CD4-positive, alpha-beta T cell (primary cell): ENCODE measurements at regions not wholly inside any gene's neighbourhood (a gene's known extent, or its start where the extent isn't known, plus 50 kb on each side); places are given as distances from the start of the nearest gene placed in this dataset.
"Not testable (repeated sequence)": the region's sequence is repeated elsewhere in the genome, so short reads cannot be mapped to it uniquely, and the experiment has no call there.

Experiments used
- ATAC-seq: fragments of 200-7000 bp; cut with Tn5 transposase; one replicate; pipeline ENCODE4 v1.10.0; 2022; ENCODE audit warnings: mild to moderate bottlenecking; ENCODE audit not compliant: poor library complexity
- CTCF ChIA-PET: fragments of 350-600 bp; sonication (Branson Sonifier 250); formaldehyde crosslinking; loops from one replicate; lab custom pipeline; 2021; ENCODE audit warnings: antibody characterized with exemption, inconsistent platforms; lab: Charles Lee
- POLR2A ChIA-PET: fragments of 350-600 bp; sonication (Branson Sonifier 250); formaldehyde crosslinking; loops from one replicate; lab custom pipeline; 2021; ENCODE audit warnings: antibody characterized with exemption, inconsistent platforms; lab: Charles Lee
- DNase-seq, 14 experiments: peaks; one replicate each; pipeline ENCODE4 v3.0.0-alpha.2; 2013 to 2020; ENCODE audit warnings: mixed read lengths in 2 of 14
- H3K27ac ChIP-seq, 2 donors: one replicate each; pipeline versions ENCODE4 v1.5.1 to v1.7.0; 2013; ENCODE audit warnings: low read length in 2 of 2, low read depth in 1 of 2, mild to moderate bottlenecking in 1 of 2
- H3K27me3 ChIP-seq, 2 experiments: 1 replicate in 1 of 2; 2 replicates in 1 of 2; pipeline versions ENCODE4 v1.6.1 to v1.7.0; 2013; ENCODE audit warnings: low read length in 2 of 2, control low read depth in 1 of 2, mild to moderate bottlenecking in 1 of 2, moderate library complexity in 1 of 2; ENCODE audit not compliant: insufficient read depth in 2 of 2, control insufficient read depth in 1 of 2
- H3K36me3 ChIP-seq: one replicate; pipeline ENCODE4 v1.6.1; 2013; ENCODE audit warnings: low read length, control low read depth; ENCODE audit not compliant: insufficient read depth
- H3K4me1 ChIP-seq: one replicate; pipeline ENCODE4 v1.6.1; 2013; ENCODE audit warnings: low read length, control low read depth; ENCODE audit not compliant: insufficient read depth
- H3K4me3 ChIP-seq: one replicate; pipeline ENCODE4 v1.5.1; 2013; ENCODE audit warnings: mild to moderate bottlenecking, low read length, moderate library complexity
- H3K9me3 ChIP-seq, 2 experiments: 1 replicate in 1 of 2; 2 replicates in 1 of 2; pipeline versions ENCODE4 v1.6.1 to v1.7.0; 2013; ENCODE audit warnings: low read length in 2 of 2, mild to moderate bottlenecking in 2 of 2, control low read depth in 1 of 2, moderate library complexity in 1 of 2; ENCODE audit not compliant: control insufficient read depth in 1 of 2, insufficient read depth in 1 of 2
- H3K27ac Mint-ChIP-seq: one replicate; pipeline ENCODE4 v1.8.0; 2020; ENCODE audit warnings: mixed read lengths
- H3K27me3 Mint-ChIP-seq: one replicate; pipeline ENCODE4 v1.8.0; 2021; ENCODE audit warnings: mixed read lengths
- H3K36me3 Mint-ChIP-seq: one replicate; pipeline ENCODE4 v1.8.0; 2021; ENCODE audit warnings: low read depth, mixed read lengths
- H3K4me1 Mint-ChIP-seq: one replicate; pipeline ENCODE4 v1.8.0; 2021; ENCODE audit warnings: low read depth, mixed read lengths
- H3K4me3 Mint-ChIP-seq: one replicate; pipeline ENCODE4 v1.8.0; 2020; ENCODE audit warnings: mild to moderate bottlenecking, mixed read lengths
- H3K9me3 Mint-ChIP-seq: one replicate; pipeline ENCODE4 v1.8.0; 2020; ENCODE audit warnings: mixed read lengths
- CTCF ChIP-seq: fragments of 200-600 bp; IDR thresholded peaks from one replicate; pipeline ENCODE4 v1.8.0; 2022; ENCODE audit warnings: antibody characterized with exemption, mild to moderate bottlenecking
- intact Hi-C, 2 experiments: fragments of 100-400 bp; cut with DNase I in 1 of 2; cut with micrococcal nuclease in 1 of 2; formaldehyde crosslinking; loops; one replicate each; pipeline versions ENCODE4 v1.15.1 to v1.9.0; 2023 to 2025; cut with DNase I, micrococcal nuclease

GRCh38 chr20:29448806-29449470 lies 1808.5 kb upstream of the DEFB115 start:
- no peaks in the 10 kb centered on the region for H3K27me3 Mint-ChIP-seq
- no peaks in the 10 kb centered on the region for H3K36me3 Mint-ChIP-seq
- Histone ChIP-seq H3K4me3 (no peak overlapping the region), H3K27me3 (peaks cover 0 to 2% of the 10 kb centered on the region in 2 experiments), H3K9me3 (peaks cover 0 to 21% of the 10 kb centered on the region in 2 experiments), H3K36me3 (no peaks in the 10 kb centered on the region), H3K27ac (no peak overlapping the region), H3K4me1 (no peaks in the 10 kb centered on the region)
- no peak overlapping the region for H3K4me3 Mint-ChIP-seq
- ChIA-PET CTCF (no interaction called here), POLR2A (interaction anchor here (0.9 kb wide), 1 partner anchor 1452 kb away, joined by 3 read pairs; no protein-coding TSS in a partner anchor)
- intact Hi-C loops, result no loop called here
- ATAC-seq (no peak), DNase-seq (no peak)
- TF ChIP-seq CTCF, result no peak
- peaks cover 3% of the 10 kb centered on the region for H3K9me3 Mint-ChIP-seq
- H3K4me1 Mint-ChIP-seq, result no peaks in the 10 kb centered on the region
- no peak overlapping the region for H3K27ac Mint-ChIP-seq

- Histone ChIP-seq H3K36me3 (no peaks in the 10 kb centered on the region), H3K27ac (no peak overlapping the region), H3K4me3 (no peak overlapping the region), H3K4me1 (no peaks in the 10 kb centered on the region), H3K27me3 (peaks cover 0 to 2% of the 10 kb centered on the region in 2 experiments), H3K9me3 (peaks cover 0 to 20% of the 10 kb centered on the region in 2 experiments)
- Mint-ChIP-seq H3K4me1 (no peaks in the 10 kb centered on the region), H3K9me3 (peaks cover 11% of the 10 kb centered on the region), H3K36me3 (no peaks in the 10 kb centered on the region), H3K27ac (no peak overlapping the region), H3K27me3 (no peaks in the 10 kb centered on the region), H3K4me3 (no peak overlapping the region)
- CTCF ChIA-PET, result no interaction called here
- no peak for TF ChIP-seq CTCF
- no peak for DNase-seq
- intact Hi-C loops, result no loop called here
- POLR2A ChIA-PET, result no interaction called here
- ATAC-seq, result no peak
These were observed 1805.3 kb upstream of the DEFB115 start for GRCh38 chr20:29452186-29452585.

GRCh38 chr20:29456987-29457693 lies 1800.3 kb upstream of the DEFB115 start:
- H3K4me3 Mint-ChIP-seq, H3K4me1 ChIP-seq, H3K27me3 Mint-ChIP-seq, H3K36me3 Mint-ChIP-seq, ATAC-seq, CTCF ChIA-PET, POLR2A ChIA-PET, DNase-seq, H3K4me1 Mint-ChIP-seq, intact Hi-C loops, H3K4me3 ChIP-seq, H3K36me3 ChIP-seq, H3K27ac ChIP-seq, H3K27ac Mint-ChIP-seq, H3K9me3 ChIP-seq, H3K27me3 ChIP-seq: not testable (repeated sequence)
- H3K9me3 Mint-ChIP-seq, result peaks cover 17% of the 10 kb centered on the region
